H9 (cell line): ENCODE measurements at regions not wholly inside any gene's neighbourhood (a gene's known extent, or its start where the extent isn't known, plus 50 kb on each side); places are given as distances from the start of the nearest gene placed in this dataset.

Experiments
- DNase-seq: peaks from one replicate; pipeline ENCODE4 v3.0.0-alpha.2; 2017
- H2AFZ ChIP-seq: one replicate; pipeline ENCODE4 v1.6.1; 2013; ENCODE audit warnings: mild to moderate bottlenecking, low read length, control low read depth, moderate library complexity
- H2AK5ac ChIP-seq: 2 replicates; pipeline ENCODE4 v1.6.1; 2013; ENCODE audit warnings: low read length, control low read depth, mixed read lengths; ENCODE audit not compliant: insufficient read length
- H2BK120ac ChIP-seq: one replicate; pipeline ENCODE4 v1.6.1; 2013; ENCODE audit warnings: low read depth, mild to moderate bottlenecking, low read length, control low read depth, inconsistent platforms; ENCODE audit not compliant: poor library complexity, severe bottlenecking
- H2BK12ac ChIP-seq: 2 replicates; pipeline ENCODE4 v1.6.1; 2013; ENCODE audit warnings: low read length, control low read depth, mixed read lengths, low read depth; ENCODE audit not compliant: insufficient read length
- H2BK15ac ChIP-seq: 2 replicates; pipeline ENCODE4 v1.6.1; 2013; ENCODE audit warnings: low read depth, low read length, control low read depth
- H2BK20ac ChIP-seq: one replicate; pipeline ENCODE4 v1.6.1; 2013; ENCODE audit warnings: low read depth, mild to moderate bottlenecking, low read length, control low read depth, inconsistent platforms; ENCODE audit not compliant: poor library complexity, severe bottlenecking
- H2BK5ac ChIP-seq: 2 replicates; pipeline ENCODE4 v1.6.1; 2013; ENCODE audit warnings: low read length, control low read depth, mixed read lengths; ENCODE audit not compliant: insufficient read length
- H3K14ac ChIP-seq: 2 replicates; pipeline ENCODE4 v1.6.1; 2013; ENCODE audit warnings: low read length, control low read depth; ENCODE audit not compliant: insufficient read depth
- H3K18ac ChIP-seq: 2 replicates; pipeline ENCODE4 v1.6.1; 2013; ENCODE audit warnings: low read depth, mild to moderate bottlenecking, mixed read lengths, low read length, control low read depth; ENCODE audit not compliant: insufficient read length
- H3K23ac ChIP-seq: 2 replicates; pipeline ENCODE4 v1.6.1; 2013; ENCODE audit warnings: low read length, control low read depth, mixed read lengths, low read depth; ENCODE audit not compliant: insufficient read length
- H3K23me2 ChIP-seq: 2 replicates; pipeline ENCODE4 v1.6.1; 2013; ENCODE audit warnings: low read depth, mild to moderate bottlenecking, mixed read lengths, low read length, control low read depth; ENCODE audit not compliant: insufficient read length, poor library complexity, severe bottlenecking
- H3K27ac ChIP-seq: 2 replicates; pipeline ENCODE4 v1.5.1; 2013; ENCODE audit warnings: low read length, control low read depth, mixed read lengths, low read depth; ENCODE audit not compliant: insufficient read length
- H3K27me3 ChIP-seq: 2 replicates; pipeline ENCODE4 v1.6.1; 2013; ENCODE audit warnings: low read length, control low read depth, inconsistent platforms; ENCODE audit not compliant: insufficient read depth
- H3K4ac ChIP-seq: 2 replicates; pipeline ENCODE4 v1.6.1; 2013; ENCODE audit warnings: low read depth, mild to moderate bottlenecking, control low read depth, inconsistent platforms, low read length, moderate library complexity
- H3K4me1 ChIP-seq: 2 replicates; pipeline ENCODE4 v1.6.1; 2013; ENCODE audit warnings: low read length, control low read depth, inconsistent platforms; ENCODE audit not compliant: insufficient read depth
- H3K4me2 ChIP-seq: 2 replicates; pipeline ENCODE4 v1.6.1; 2013; ENCODE audit warnings: low read length, control low read depth, mixed read lengths; ENCODE audit not compliant: insufficient read length, insufficient read depth
- H3K56ac ChIP-seq: 2 replicates; pipeline ENCODE4 v1.6.1; 2013; ENCODE audit warnings: low read depth, mild to moderate bottlenecking, mixed read lengths, low read length, control low read depth; ENCODE audit not compliant: insufficient read length
- H3K79me1 ChIP-seq: 2 replicates; pipeline ENCODE4 v1.6.1; 2013; ENCODE audit warnings: low read depth, mild to moderate bottlenecking, moderate library complexity, low read length, control low read depth, inconsistent platforms; ENCODE audit not compliant: insufficient read depth, poor library complexity, severe bottlenecking
- H3K79me2 ChIP-seq: 2 replicates; pipeline ENCODE4 v1.6.1; 2013; ENCODE audit warnings: low read length, control low read depth, inconsistent platforms; ENCODE audit not compliant: insufficient read depth
- H3K9ac ChIP-seq: 2 replicates; pipeline ENCODE4 v1.6.1; 2013; ENCODE audit warnings: low read length, control low read depth, mixed read lengths; ENCODE audit not compliant: insufficient read length; ENCODE audit errors: extremely low read depth
- H3K9me3 ChIP-seq: one replicate; pipeline ENCODE4 v1.6.1; 2013; ENCODE audit warnings: low read depth, low read length, inconsistent platforms; ENCODE audit not compliant: control insufficient read depth
- H3T11ph ChIP-seq: one replicate; pipeline ENCODE4 v1.6.1; 2013; ENCODE audit warnings: mild to moderate bottlenecking, low read length, control low read depth, inconsistent platforms
- H4K20me1 ChIP-seq: one replicate; pipeline ENCODE4 v1.6.1; 2013; ENCODE audit not compliant: control insufficient read depth, insufficient read length, insufficient read depth
- H4K5ac ChIP-seq: 2 replicates; pipeline ENCODE4 v1.6.1; 2013; ENCODE audit warnings: low read depth, mild to moderate bottlenecking, mixed read lengths, low read length, control low read depth; ENCODE audit not compliant: insufficient read length
- H4K8ac ChIP-seq: replicated peaks from 2 replicates; pipeline ENCODE4 v1.6.1; 2013; ENCODE audit warnings: low read length, control low read depth, mixed read lengths, low read depth; ENCODE audit not compliant: insufficient read length
- H4K91ac ChIP-seq: 2 replicates; pipeline ENCODE4 v1.6.1; 2013; ENCODE audit warnings: low read depth, mild to moderate bottlenecking, moderate library complexity, mixed read lengths, low read length, control low read depth; ENCODE audit not compliant: insufficient read length
- H3K27ac Mint-ChIP-seq, 3 experiments: 2 replicates in 2 of 3; 3 replicates in 1 of 3; pipeline ENCODE4 v1.8.0; 2020 to 2021; ENCODE audit warnings: mixed read lengths in 3 of 3, mild to moderate bottlenecking in 1 of 3, moderate library complexity in 1 of 3
- H3K27me3 Mint-ChIP-seq: 2 replicates; pipeline ENCODE4 v1.8.0; 2021; ENCODE audit warnings: low read depth, mild to moderate bottlenecking, moderate library complexity, mixed read lengths
- H3K36me3 Mint-ChIP-seq, 3 experiments: 2 replicates in 2 of 3; 3 replicates in 1 of 3; pipeline ENCODE4 v1.8.0; 2020 to 2021; ENCODE audit warnings: low read depth in 3 of 3, mixed read lengths in 3 of 3; ENCODE audit not compliant: insufficient read depth in 1 of 3
- H3K4me1 Mint-ChIP-seq, 2 experiments: 2 replicates each; pipeline ENCODE4 v1.8.0; 2020; ENCODE audit warnings: mixed read lengths in 2 of 2
- H3K4me3 Mint-ChIP-seq, 2 experiments: 2 replicates in 1 of 2; 3 replicates in 1 of 2; pipeline ENCODE4 v1.8.0; 2020 to 2021; ENCODE audit warnings: mild to moderate bottlenecking in 2 of 2, mixed read lengths in 2 of 2, moderate library complexity in 1 of 2
- H3K9me3 Mint-ChIP-seq, 2 experiments: 2 replicates in 1 of 2; 3 replicates in 1 of 2; pipeline ENCODE4 v1.8.0; 2020; ENCODE audit warnings: mild to moderate bottlenecking in 2 of 2, mixed read lengths in 2 of 2, moderate library complexity in 1 of 2
- WGBS: extraction: QIAGEN DNeasy Blood & Tissue Kit; methylation state at CpG from one replicate; pipeline ENCODE4 v1.1.7; 2013; ENCODE audit warnings: missing lambda C conversion rate, low lambda C conversion rate, mixed read lengths; ENCODE audit not compliant: insufficient read length; ENCODE audit errors: extremely low coverage; 5-methylcytosine and 5-hydroxymethylcytosine counted together
- TF ChIP-seq, protein P1 (sequence below): fragments of 200-600 bp; sonication (generic); conservative IDR thresholded peaks from 3 replicates; pipeline ENCODE4 v1.8.0; 2021; ENCODE audit warnings: antibody characterized with exemption, mild to moderate bottlenecking

- Histone ChIP-seq H4K91ac (no peak overlapping the region), H3K4ac (no peak overlapping the region), H3K9ac (no peak overlapping the region), H2BK15ac (no peak overlapping the region), H3K79me2 (no peaks in the 10 kb centered on the region), H3K23ac (no peak overlapping the region), H3K56ac (no peak overlapping the region), H3K27ac (no peak overlapping the region), H2BK120ac (no peak overlapping the region), H2BK12ac (no peak overlapping the region), H3K18ac (no peak overlapping the region), H2AK5ac (no peak overlapping the region), H3K14ac (no peak overlapping the region), H2AFZ (no peak overlapping the region), H2BK20ac (no peak overlapping the region), H3K23me2 (no peaks in the 10 kb centered on the region), H4K8ac (no peak overlapping the region), H3K4me2 (no peak overlapping the region), H3K79me1 (no peaks in the 10 kb centered on the region), H4K5ac (no peak overlapping the region), H3K9me3 (no peaks in the 10 kb centered on the region), H3K4me1 (no peaks in the 10 kb centered on the region), H2BK5ac (no peak overlapping the region), H3K27me3 (no peaks in the 10 kb centered on the region), H3T11ph (no peak overlapping the region), H4K20me1 (no peaks in the 10 kb centered on the region)
- no peaks in the 10 kb centered on the region for H3K4me1 Mint-ChIP-seq
- H3K36me3 Mint-ChIP-seq = peaks cover 0 to 13% (median 7%) of the 10 kb centered on the region in 3 experiments; a peak in 4 of 7 replicates
- no CpG with 5 or more reads among the region's 4 CpGs for WGBS
- peaks cover 2 to 3% of the 10 kb centered on the region in 2 experiments; a peak in 3 of 5 replicates for H3K9me3 Mint-ChIP-seq
- no peaks in the 10 kb centered on the region for H3K27me3 Mint-ChIP-seq
- no peak overlapping the region for H3K27ac Mint-ChIP-seq
- TF ChIP-seq, protein P1, sequence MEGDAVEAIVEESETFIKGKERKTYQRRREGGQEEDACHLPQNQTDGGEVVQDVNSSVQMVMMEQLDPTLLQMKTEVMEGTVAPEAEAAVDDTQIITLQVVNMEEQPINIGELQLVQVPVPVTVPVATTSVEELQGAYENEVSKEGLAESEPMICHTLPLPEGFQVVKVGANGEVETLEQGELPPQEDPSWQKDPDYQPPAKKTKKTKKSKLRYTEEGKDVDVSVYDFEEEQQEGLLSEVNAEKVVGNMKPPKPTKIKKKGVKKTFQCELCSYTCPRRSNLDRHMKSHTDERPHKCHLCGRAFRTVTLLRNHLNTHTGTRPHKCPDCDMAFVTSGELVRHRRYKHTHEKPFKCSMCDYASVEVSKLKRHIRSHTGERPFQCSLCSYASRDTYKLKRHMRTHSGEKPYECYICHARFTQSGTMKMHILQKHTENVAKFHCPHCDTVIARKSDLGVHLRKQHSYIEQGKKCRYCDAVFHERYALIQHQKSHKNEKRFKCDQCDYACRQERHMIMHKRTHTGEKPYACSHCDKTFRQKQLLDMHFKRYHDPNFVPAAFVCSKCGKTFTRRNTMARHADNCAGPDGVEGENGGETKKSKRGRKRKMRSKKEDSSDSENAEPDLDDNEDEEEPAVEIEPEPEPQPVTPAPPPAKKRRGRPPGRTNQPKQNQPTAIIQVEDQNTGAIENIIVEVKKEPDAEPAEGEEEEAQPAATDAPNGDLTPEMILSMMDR = no peak
- no peak for DNase-seq
- H3K4me3 Mint-ChIP-seq = no peak overlapping the region
Observed at GRCh38 chr4:156408749-156409148, 455.1 kb upstream of the CTSO start.
